ENCODE measurements at regions not wholly inside any gene's neighbourhood (a gene's known extent, or its start where the extent isn't known, plus 50 kb on each side); places are given as distances from the start of the nearest gene placed in this dataset.
A peak's percentile ranks its signal among the peaks of the same experiment; 100 is the strongest.

DNA sequence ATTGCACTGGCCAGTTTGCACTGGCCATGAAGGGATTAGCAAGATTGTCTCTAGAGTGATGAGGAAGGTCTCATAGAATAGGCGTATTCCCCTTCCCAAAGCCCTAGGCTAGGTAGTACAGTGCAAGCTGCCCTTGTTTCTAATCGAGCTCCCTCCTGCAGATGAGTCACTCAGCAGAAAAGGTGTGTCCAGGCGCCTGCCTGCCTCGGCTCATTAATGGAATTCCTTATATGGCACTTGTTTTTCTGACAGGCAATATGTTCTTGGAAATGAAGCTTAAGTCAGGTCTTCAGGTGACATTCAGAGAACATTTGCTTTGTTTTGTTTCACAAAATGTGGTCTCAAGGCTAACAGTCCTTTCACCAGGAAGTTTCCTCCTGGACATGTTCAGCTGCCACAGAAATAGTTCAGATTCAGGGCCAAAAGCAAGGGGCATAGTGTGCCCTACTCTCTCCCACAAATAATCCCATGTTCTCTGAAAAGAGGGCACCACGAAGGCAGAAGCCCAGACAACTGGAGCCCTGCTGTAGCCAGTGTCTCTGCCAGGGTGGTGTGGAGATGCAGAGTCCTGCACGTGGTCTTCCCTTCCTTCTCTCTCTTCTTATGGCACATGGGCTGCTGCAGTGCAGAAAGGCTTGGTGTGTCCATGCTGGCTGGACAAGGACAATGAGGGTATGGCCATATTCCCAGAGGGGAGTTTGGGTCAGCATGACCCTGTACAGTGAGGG is 281.1 kb upstream of the MAP3K1 start:
- Histone ChIP-seq H3K36me3 (no peaks in the 10 kb centered on the region), H3K4me1 (peaks cover 0 to 7% (median 0%) of the 10 kb centered on the region in 9 donors), H3K9me3 (no peaks in the 10 kb centered on the region), H3K27me3 (no peaks in the 10 kb centered on the region), H3K4me3 (no peak overlapping the region), H3K27ac (no peak overlapping the region)
- TF ChIP-seq, protein P1, sequence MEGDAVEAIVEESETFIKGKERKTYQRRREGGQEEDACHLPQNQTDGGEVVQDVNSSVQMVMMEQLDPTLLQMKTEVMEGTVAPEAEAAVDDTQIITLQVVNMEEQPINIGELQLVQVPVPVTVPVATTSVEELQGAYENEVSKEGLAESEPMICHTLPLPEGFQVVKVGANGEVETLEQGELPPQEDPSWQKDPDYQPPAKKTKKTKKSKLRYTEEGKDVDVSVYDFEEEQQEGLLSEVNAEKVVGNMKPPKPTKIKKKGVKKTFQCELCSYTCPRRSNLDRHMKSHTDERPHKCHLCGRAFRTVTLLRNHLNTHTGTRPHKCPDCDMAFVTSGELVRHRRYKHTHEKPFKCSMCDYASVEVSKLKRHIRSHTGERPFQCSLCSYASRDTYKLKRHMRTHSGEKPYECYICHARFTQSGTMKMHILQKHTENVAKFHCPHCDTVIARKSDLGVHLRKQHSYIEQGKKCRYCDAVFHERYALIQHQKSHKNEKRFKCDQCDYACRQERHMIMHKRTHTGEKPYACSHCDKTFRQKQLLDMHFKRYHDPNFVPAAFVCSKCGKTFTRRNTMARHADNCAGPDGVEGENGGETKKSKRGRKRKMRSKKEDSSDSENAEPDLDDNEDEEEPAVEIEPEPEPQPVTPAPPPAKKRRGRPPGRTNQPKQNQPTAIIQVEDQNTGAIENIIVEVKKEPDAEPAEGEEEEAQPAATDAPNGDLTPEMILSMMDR (IDR thresholded peaks at IDR 0.05) = no peak
- WGBS, 2 donors = 92 to 93% methylated on average over 6 of the region's 6 CpGs
- DNase-seq = no peak
- no peak for ATAC-seq
- intact Hi-C loops (cut with DNase I) = no loop called here

GRCh38 chr5:56532466-56532865 is 282.9 kb upstream of the MAP3K1 start:
- no peaks in the 10 kb centered on the region for H3K36me3 ChIP-seq
- WGBS, 2 donors = 41 to 60% methylated on average over 3 of the region's 3 CpGs
- no peak overlapping the region for H3K4me3 ChIP-seq
- DNase-seq = no peak
- intact Hi-C loops (cut with DNase I) = no loop called here
- peaks cover 0 to 7% (median 0%) of the 10 kb centered on the region in 9 donors for H3K4me1 ChIP-seq
- TF ChIP-seq, protein P1 (IDR thresholded peaks at IDR 0.05) = no peak
- ATAC-seq = no peak
- no peaks in the 10 kb centered on the region for H3K27me3 ChIP-seq
- H3K9me3 ChIP-seq = no peaks in the 10 kb centered on the region
- no peak overlapping the region for H3K27ac ChIP-seq

DNA sequence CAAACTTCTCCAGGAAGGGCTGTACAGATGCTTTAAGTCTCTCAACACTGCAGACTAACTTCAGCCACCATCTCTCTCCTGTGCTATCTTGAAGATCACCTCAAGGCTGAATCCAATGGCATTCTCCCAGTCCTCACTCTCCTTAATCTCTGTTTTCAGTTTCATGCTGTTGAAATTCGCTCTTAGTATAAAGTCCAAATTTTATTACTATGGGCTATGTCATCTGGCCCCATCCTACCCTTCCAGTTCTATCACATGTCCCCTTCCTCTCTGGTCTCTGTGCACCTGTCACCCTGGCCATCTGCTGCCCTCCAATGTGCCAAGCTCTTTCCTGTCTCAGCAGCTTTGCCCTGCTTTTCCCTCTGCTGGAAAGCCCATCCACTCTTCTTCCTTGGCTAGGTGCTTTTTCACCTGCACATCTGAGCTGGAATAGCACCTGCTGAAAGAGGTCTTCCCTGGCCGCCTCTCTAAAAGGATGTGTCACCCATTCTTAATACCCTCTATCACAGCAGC is 284.7 kb upstream of the MAP3K1 start:
- Histone ChIP-seq H3K4me1 (peaks cover 0 to 7% (median 0%) of the 10 kb centered on the region in 9 donors), H3K36me3 (no peaks in the 10 kb centered on the region), H3K4me3 (no peak overlapping the region), H3K27ac (no peak overlapping the region), H3K27me3 (no peaks in the 10 kb centered on the region), H3K9me3 (no peaks in the 10 kb centered on the region)
- 98 to 99% methylated on average over 2 of the region's 2 CpGs for WGBS, 2 donors
- intact Hi-C loops (cut with DNase I) = no loop called here
- TF ChIP-seq, protein P1 (IDR thresholded peaks at IDR 0.05) = no peak
- no peak for ATAC-seq
- no peak for DNase-seq

GRCh38 chr5:56529666-56530430 is 285.5 kb upstream of the MAP3K1 start:
- intact Hi-C loops (cut with DNase I) = no loop called here

More at GRCh38 chr5:56529666-56530430, 285.5 kb upstream of the MAP3K1 start:
- 88 to 91% methylated on average over 16 of the region's 16 CpGs for WGBS, 2 donors
- ATAC-seq (peak in 1 of 8 donors; percentile 29), DNase-seq (no peak)
- no peak overlapping the region for H3K27ac ChIP-seq
- TF ChIP-seq, protein P1 (IDR thresholded peaks at IDR 0.05) = no peak
- no peaks in the 10 kb centered on the region for H3K36me3 ChIP-seq
- no peaks in the 10 kb centered on the region for H3K27me3 ChIP-seq
- no peaks in the 10 kb centered on the region for H3K9me3 ChIP-seq
- peaks cover 0 to 7% (median 0%) of the 10 kb centered on the region in 9 donors for H3K4me1 ChIP-seq
- no peak overlapping the region for H3K4me3 ChIP-seq

Data from heart right ventricle (tissue), 16 donors.